Choroid plexus epithelial cell (primary cell): ENCODE measurements at regions not wholly inside any gene's neighbourhood (a gene's known extent, or its start where the extent isn't known, plus 50 kb on each side); places are given as distances from the start of the nearest gene placed in this dataset.
"Not testable (repeated sequence)": the region's sequence is repeated elsewhere in the genome, so short reads cannot be mapped to it uniquely, and the experiment has no call there.

Source experiments
- DNase-seq: peaks from one replicate; pipeline ENCODE4 v3.0.0-alpha.2; 2010; ENCODE audit warnings: low read depth
- H3K4me3 ChIP-seq: 2 replicates; pipeline ENCODE4 v1.5.1; 2011; ENCODE audit warnings: low read depth, mild to moderate bottlenecking, control low read depth, low read length, moderate library complexity
- TF ChIP-seq, protein P1 (sequence below): conservative IDR thresholded peaks from 2 replicates; pipeline ENCODE4 v1.5.1; 2011; ENCODE audit warnings: low read depth, mild to moderate bottlenecking, control low read depth, inconsistent platforms, low read length, moderate library complexity

GRCh38 chr4:75327804-75328512 lies 186.2 kb downstream of the RCHY1 start:
- TF ChIP-seq, protein P1, sequence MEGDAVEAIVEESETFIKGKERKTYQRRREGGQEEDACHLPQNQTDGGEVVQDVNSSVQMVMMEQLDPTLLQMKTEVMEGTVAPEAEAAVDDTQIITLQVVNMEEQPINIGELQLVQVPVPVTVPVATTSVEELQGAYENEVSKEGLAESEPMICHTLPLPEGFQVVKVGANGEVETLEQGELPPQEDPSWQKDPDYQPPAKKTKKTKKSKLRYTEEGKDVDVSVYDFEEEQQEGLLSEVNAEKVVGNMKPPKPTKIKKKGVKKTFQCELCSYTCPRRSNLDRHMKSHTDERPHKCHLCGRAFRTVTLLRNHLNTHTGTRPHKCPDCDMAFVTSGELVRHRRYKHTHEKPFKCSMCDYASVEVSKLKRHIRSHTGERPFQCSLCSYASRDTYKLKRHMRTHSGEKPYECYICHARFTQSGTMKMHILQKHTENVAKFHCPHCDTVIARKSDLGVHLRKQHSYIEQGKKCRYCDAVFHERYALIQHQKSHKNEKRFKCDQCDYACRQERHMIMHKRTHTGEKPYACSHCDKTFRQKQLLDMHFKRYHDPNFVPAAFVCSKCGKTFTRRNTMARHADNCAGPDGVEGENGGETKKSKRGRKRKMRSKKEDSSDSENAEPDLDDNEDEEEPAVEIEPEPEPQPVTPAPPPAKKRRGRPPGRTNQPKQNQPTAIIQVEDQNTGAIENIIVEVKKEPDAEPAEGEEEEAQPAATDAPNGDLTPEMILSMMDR: no peak
- DNase-seq: no peak
- no peak overlapping the region for H3K4me3 ChIP-seq

DNA sequence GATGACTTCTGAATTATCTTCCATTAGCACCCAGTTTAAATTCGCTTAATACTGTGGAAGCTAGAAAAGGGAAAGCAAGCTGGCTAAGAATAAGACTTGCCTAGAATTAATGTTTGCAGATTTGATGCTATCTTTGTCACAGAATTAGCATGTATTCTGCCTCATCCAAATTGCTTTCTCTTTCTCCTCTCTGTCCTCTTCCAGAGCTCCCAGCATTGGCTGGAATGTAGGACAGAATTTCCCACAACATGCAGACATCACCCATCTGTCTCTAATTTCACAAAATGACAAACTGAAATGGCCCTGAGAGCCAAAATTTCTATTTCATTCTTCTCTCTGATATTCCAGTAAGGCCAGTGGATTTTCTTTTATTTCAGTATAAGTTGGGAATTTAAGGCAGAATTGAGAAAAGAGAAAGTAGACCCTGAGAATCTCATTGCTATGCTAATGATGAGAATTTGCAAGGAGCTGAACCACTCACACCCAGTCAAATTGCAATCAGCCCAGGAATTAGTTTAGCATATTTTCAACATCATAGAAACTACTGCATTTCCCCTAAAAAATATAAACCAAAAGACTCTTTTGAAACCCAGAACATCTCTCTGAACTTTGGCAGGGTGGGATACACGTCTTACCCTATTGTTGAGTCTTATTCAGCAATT lies 188.8 kb downstream of the RCHY1 start:
- TF ChIP-seq, protein P1: no peak

GRCh38 chr4:75321484-75321883 lies 192.7 kb downstream of the RCHY1 start:
- DNase-seq: no peak
- H3K4me3 ChIP-seq: no peak overlapping the region
- TF ChIP-seq, protein P1: no peak

More for the DNA sequence above, 188.8 kb downstream of the RCHY1 start:
- H3K4me3 ChIP-seq: no peak overlapping the region
- no peak for DNase-seq

DNA sequence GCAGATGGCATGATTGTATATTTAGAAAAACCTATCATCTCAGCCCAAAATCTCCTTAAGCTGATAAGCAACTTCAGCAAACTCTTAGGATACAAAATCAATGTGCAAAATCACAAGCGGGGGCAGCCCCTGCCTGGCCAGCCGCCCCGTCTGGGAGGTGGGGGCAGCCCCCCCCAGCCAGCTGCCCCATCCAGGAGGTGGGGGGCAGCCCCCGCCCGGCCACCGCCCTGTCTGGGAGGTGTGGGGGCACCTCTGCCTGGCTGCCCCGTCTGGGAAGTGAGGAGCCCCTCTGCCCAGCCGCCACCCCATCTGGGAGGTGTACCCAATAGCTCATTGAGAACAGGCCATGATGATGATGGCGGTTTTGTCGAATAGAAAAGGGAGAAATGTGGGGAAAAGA lies 196.6 kb downstream of the RCHY1 start:
- not testable (repeated sequence) for H3K4me3 ChIP-seq

GRCh38 chr4:75308049-75308448 lies 206.2 kb downstream of the RCHY1 start:
- no peak overlapping the region for H3K4me3 ChIP-seq
- DNase-seq: no peak
- TF ChIP-seq, protein P1: no peak

More for the DNA sequence above, 196.6 kb downstream of the RCHY1 start:
- not testable (repeated sequence) for DNase-seq

- no peak overlapping the region for H3K4me3 ChIP-seq
- TF ChIP-seq, protein P1: no peak
Measured at GRCh38 chr4:75306506-75306905, 207.7 kb downstream of the RCHY1 start.

DNA sequence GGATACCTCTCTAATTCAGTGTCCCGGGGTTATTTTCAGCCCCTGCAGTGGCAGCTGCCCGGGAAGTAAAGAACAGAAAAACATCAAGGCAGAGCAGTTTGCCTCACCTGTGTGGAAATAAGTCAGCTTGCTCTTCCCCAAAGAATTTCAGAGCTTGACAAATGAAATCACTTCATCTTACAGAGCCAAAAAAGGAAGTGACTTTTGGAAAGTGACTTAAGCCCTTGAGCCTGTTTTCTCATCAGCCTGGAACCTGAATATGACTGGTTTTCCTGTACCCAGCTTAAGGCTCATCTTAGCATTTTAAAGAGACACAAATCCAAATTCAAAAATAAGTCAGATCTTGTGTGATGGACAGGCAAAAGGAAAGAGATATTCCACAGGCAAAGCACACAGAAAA lies 211.6 kb downstream of the RCHY1 start:
- DNase-seq: no peak
- TF ChIP-seq, protein P1: no peak
- H3K4me3 ChIP-seq: no peak overlapping the region

More at GRCh38 chr4:75306506-75306905, 207.7 kb downstream of the RCHY1 start:
- no peak for DNase-seq
